HepG2 (cell line): ENCODE measurements at regions not wholly inside any gene's neighbourhood (a gene's known extent, or its start where the extent isn't known, plus 50 kb on each side); places are given as distances from the start of the nearest gene placed in this dataset.

Experiments
- ATAC-seq: fragments of 200-7000 bp; cut with Tn5 transposase; 3 replicates; pipeline ENCODE4 v1.9.1; 2020; ENCODE audit warnings: mild to moderate bottlenecking, moderate library complexity
- BruUV-seq: library from RNA; stranded (reverse); fragments of 400-500 nt; replicated peaks from 2 replicates; lab custom pipeline; 2021; lab: Mats Ljungman, UMichigan
- CTCF ChIA-PET: fragments of 300-600 bp; formaldehyde crosslinking; extraction: SDS; loops from one replicate; lab custom pipeline; 2021; ENCODE audit warnings: low total read pairs, inconsistent platforms, low intra/inter-chr PET ratio; lab: Yijun Ruan, JAX
- POLR2A ChIA-PET: fragments of 350-600 bp; sonication (Branson Sonifier 250); formaldehyde crosslinking; loops from one replicate; lab custom pipeline; 2020; ENCODE audit warnings: antibody characterized with exemption, inconsistent platforms; lab: Yijun Ruan, JAX
- DNase-seq: peaks from one replicate; pipeline ENCODE4 v3.0.0-alpha.2; 2015; ENCODE audit warnings: low spot score
- FAIRE-seq: peaks from 3 replicates; lab custom pipeline; 2011; peaks lifted over from hg19 to GRCh38; lab: Jason Lieb, UNC
- H2AFZ ChIP-seq: one replicate; pipeline ENCODE4 v1.6.1; 2011; ENCODE audit warnings: low read length, inconsistent platforms
- H3K27ac ChIP-seq: fragments of 300-600 bp; 3 replicates; pipeline ENCODE4 v1.8.0; 2011; ENCODE audit warnings: mixed run types, mild to moderate bottlenecking, mixed read lengths, low read length, inconsistent platforms; ENCODE audit not compliant: insufficient read depth; ENCODE audit errors: extremely low read length
- H3K27me3 ChIP-seq, 2 experiments: fragments of 200-600 bp in 1 of 2; 2 replicates in 1 of 2; 3 replicates in 1 of 2; pipeline versions ENCODE4 v1.6.0 to v1.8.0; 2011; ENCODE audit warnings: low read length in 2 of 2, mild to moderate bottlenecking in 2 of 2, moderate library complexity in 2 of 2, inconsistent platforms in 1 of 2; ENCODE audit not compliant: insufficient read depth in 2 of 2, control insufficient read depth in 1 of 2
- H3K36me3 ChIP-seq, 2 experiments: fragments of 200-600 bp in 1 of 2; replicated peaks in 1 of 2; 2 replicates in 1 of 2; 3 replicates in 1 of 2; pipeline versions ENCODE4 v1.5.1 to v1.8.0; 2011; ENCODE audit warnings: low read length in 2 of 2, inconsistent platforms in 1 of 2; ENCODE audit not compliant: insufficient read depth in 2 of 2, control insufficient read depth in 1 of 2
- H3K4me1 ChIP-seq: 2 replicates; pipeline ENCODE4 v1.5.1; 2012; ENCODE audit warnings: low read length, inconsistent platforms; ENCODE audit not compliant: insufficient read depth
- H3K4me2 ChIP-seq: 2 replicates; pipeline ENCODE4 v1.6.0; 2011; ENCODE audit warnings: low read depth, low read length, inconsistent platforms
- H3K4me3 ChIP-seq, 3 experiments: fragments of 200-600 bp in 1 of 3; sonication (generic), shearing (Covaris generic) in 1 of 3; replicated peaks in 1 of 3; 2 replicates each; pipeline ENCODE4 v1.5.1; 2011 to 2016; ENCODE audit warnings: low read length in 3 of 3, inconsistent platforms in 2 of 3, low read depth in 2 of 3, mild to moderate bottlenecking in 2 of 3, control low read depth in 1 of 3, mixed read lengths in 1 of 3; ENCODE audit not compliant: insufficient read depth in 1 of 3
- H3K79me2 ChIP-seq: one replicate; pipeline ENCODE4 v1.6.1; 2011; ENCODE audit warnings: low read length, inconsistent platforms; ENCODE audit not compliant: insufficient read depth
- H3K9ac ChIP-seq: 2 replicates; pipeline ENCODE4 v1.6.0; 2011; ENCODE audit warnings: mild to moderate bottlenecking, low read depth, low read length, inconsistent platforms; ENCODE audit not compliant: insufficient read depth
- H3K9me3 ChIP-seq: 2 replicates; pipeline ENCODE4 v1.5.1; 2012; ENCODE audit warnings: mild to moderate bottlenecking, low read length
- H4K20me1 ChIP-seq: 2 replicates; pipeline ENCODE4 v1.6.0; 2011; ENCODE audit warnings: inconsistent platforms, mild to moderate bottlenecking, low read length, moderate library complexity; ENCODE audit not compliant: insufficient read depth
- HNRNPK ChIP-seq: fragments of 200-400 bp; formaldehyde crosslinking; IDR thresholded peaks from 2 replicates; pipeline ENCODE4 v1.6.1; 2018; ENCODE audit warnings: low read length, low read depth, moderate library complexity, mild to moderate bottlenecking; ENCODE audit not compliant: poor library complexity, severe bottlenecking
- KMT2A ChIP-seq: sonication (generic); formaldehyde crosslinking; IDR thresholded peaks from 2 replicates; pipeline ENCODE4 v1.4.0; 2020; ENCODE audit warnings: missing genetic modification reagents
- SAFB2 ChIP-seq: sonication (generic); formaldehyde crosslinking; IDR thresholded peaks from 2 replicates; pipeline ENCODE4 v1.5.1; 2020; ENCODE audit warnings: missing genetic modification reagents, low read depth, mild to moderate bottlenecking, borderline replicate concordance
- ZFP36L2 ChIP-seq: sonication (generic); formaldehyde crosslinking; IDR thresholded peaks from 2 replicates; pipeline ENCODE4 v1.4.0; 2020; ENCODE audit warnings: missing genetic modification reagents
- WGBS: methylation state at CpG from one replicate; pipeline ENCODE4 v1.1.6; 2017; ENCODE audit warnings: low lambda C conversion rate; 5-methylcytosine and 5-hydroxymethylcytosine counted together
- in situ Hi-C: cut with HindIII; loops from 2 replicates; pipeline ENCODE4 v1.10.0; 2017; ENCODE audit warnings: low pct_unique_long_range_greater_than_20kb; ENCODE audit not compliant: extremely low pct_ligation_motif_present
- intact Hi-C: fragments of 100-400 bp; cut with micrococcal nuclease; formaldehyde crosslinking; loops from one replicate; pipeline ENCODE4 v1.10.0; 2022; ENCODE audit not compliant: unreplicated experiment
- TF ChIP-seq, protein P1 (sequence below): sonication (generic); formaldehyde crosslinking; IDR thresholded peaks from 2 replicates; pipeline ENCODE4 v1.4.0; 2020; ENCODE audit warnings: missing genetic modification reagents, borderline replicate concordance
- TF ChIP-seq, protein P2 (sequence below): sonication (generic); formaldehyde crosslinking; IDR thresholded peaks from 2 replicates; pipeline ENCODE4 v1.4.0; 2020; ENCODE audit warnings: missing genetic modification reagents, borderline replicate concordance
- TF ChIP-seq, protein P3 (sequence below): sonication (generic); formaldehyde crosslinking; IDR thresholded peaks from 2 replicates; pipeline ENCODE4 v1.4.0; 2020; ENCODE audit warnings: missing genetic modification reagents

DNA sequence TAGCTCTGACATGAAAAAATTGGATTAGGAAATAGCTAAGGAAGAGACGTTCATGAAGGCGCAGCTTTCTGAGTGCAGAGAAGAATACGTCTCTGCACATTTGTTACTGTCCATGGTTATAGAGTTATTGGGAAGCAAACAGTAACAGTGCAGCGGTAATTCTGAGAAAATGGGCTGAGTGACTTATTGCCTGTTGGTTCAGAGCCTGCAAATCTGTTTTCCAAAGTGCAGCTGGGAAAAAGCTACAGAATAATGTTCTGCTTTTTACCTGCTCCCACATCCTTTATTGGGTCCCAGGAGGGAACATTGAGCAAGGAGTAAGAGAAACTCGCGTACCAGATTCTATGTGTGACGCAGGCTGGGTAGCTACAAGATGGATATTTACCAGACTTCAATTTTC, 160.2 kb downstream of the BTBD3 start:
- Histone ChIP-seq H4K20me1 (no peaks in the 10 kb centered on the region), H2AFZ (no peak overlapping the region), H3K4me2 (no peak overlapping the region), H3K36me3 (no peaks in the 10 kb centered on the region), H3K4me1 (no peaks in the 10 kb centered on the region), H3K4me3 (no peak overlapping the region), H3K9me3 (no peaks in the 10 kb centered on the region), H3K79me2 (no peaks in the 10 kb centered on the region), H3K9ac (no peak overlapping the region), H3K27me3 (no peaks in the 10 kb centered on the region), H3K27ac (no peak overlapping the region)
- FAIRE-seq (no peak), DNase-seq (no peak), ATAC-seq (no peak)
- WGBS: 6% methylated on average over 7 of the region's 7 CpGs
- no TSS peak for BruUV-seq
- in situ Hi-C loops: no loop called here
- TF ChIP-seq ZFP36L2 (CRISPR knock-in tag) (no peak), HNRNPK (no peak), SAFB2 (CRISPR knock-in tag) (no peak), KMT2A (CRISPR knock-in tag) (no peak)
- TF ChIP-seq, protein P1, sequence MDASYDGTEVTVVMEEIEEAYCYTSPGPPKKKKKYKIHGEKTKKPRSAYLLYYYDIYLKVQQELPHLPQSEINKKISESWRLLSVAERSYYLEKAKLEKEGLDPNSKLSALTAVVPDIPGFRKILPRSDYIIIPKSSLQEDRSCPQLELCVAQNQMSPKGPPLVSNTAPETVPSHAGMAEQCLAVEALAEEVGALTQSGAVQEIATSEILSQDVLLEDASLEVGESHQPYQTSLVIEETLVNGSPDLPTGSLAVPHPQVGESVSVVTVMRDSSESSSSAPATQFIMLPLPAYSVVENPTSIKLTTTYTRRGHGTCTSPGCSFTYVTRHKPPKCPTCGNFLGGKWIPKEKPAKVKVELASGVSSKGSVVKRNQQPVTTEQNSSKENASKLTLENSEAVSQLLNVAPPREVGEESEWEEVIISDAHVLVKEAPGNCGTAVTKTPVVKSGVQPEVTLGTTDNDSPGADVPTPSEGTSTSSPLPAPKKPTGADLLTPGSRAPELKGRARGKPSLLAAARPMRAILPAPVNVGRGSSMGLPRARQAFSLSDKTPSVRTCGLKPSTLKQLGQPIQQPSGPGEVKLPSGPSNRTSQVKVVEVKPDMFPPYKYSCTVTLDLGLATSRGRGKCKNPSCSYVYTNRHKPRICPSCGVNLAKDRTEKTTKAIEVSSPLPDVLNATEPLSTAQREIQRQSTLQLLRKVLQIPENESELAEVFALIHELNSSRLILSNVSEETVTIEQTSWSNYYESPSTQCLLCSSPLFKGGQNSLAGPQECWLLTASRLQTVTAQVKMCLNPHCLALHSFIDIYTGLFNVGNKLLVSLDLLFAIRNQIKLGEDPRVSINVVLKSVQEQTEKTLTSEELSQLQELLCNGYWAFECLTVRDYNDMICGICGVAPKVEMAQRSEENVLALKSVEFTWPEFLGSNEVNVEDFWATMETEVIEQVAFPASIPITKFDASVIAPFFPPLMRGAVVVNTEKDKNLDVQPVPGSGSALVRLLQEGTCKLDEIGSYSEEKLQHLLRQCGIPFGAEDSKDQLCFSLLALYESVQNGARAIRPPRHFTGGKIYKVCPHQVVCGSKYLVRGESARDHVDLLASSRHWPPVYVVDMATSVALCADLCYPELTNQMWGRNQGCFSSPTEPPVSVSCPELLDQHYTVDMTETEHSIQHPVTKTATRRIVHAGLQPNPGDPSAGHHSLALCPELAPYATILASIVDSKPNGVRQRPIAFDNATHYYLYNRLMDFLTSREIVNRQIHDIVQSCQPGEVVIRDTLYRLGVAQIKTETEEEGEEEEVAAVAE (CRISPR knock-in tag): no peak
- TF ChIP-seq, protein P2, sequence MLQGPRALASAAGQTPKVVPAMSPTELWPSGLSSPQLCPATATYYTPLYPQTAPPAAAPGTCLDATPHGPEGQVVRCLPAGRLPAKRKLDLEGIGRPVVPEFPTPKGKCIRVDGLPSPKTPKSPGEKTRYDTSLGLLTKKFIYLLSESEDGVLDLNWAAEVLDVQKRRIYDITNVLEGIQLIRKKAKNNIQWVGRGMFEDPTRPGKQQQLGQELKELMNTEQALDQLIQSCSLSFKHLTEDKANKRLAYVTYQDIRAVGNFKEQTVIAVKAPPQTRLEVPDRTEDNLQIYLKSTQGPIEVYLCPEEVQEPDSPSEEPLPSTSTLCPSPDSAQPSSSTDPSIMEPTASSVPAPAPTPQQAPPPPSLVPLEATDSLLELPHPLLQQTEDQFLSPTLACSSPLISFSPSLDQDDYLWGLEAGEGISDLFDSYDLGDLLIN: no peak
- TF ChIP-seq, protein P3, sequence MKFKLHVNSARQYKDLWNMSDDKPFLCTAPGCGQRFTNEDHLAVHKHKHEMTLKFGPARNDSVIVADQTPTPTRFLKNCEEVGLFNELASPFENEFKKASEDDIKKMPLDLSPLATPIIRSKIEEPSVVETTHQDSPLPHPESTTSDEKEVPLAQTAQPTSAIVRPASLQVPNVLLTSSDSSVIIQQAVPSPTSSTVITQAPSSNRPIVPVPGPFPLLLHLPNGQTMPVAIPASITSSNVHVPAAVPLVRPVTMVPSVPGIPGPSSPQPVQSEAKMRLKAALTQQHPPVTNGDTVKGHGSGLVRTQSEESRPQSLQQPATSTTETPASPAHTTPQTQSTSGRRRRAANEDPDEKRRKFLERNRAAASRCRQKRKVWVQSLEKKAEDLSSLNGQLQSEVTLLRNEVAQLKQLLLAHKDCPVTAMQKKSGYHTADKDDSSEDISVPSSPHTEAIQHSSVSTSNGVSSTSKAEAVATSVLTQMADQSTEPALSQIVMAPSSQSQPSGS (CRISPR knock-in tag): no peak
- ChIA-PET CTCF (no interaction called here), POLR2A (no interaction called here)
- intact Hi-C loops: no loop called here
